Gastroesophageal sphincter (tissue), 4 donors: ENCODE measurements at regions not wholly inside any gene's neighbourhood (a gene's known extent, or its start where the extent isn't known, plus 50 kb on each side); places are given as distances from the start of the nearest gene placed in this dataset.

Source experiments
- ATAC-seq: fragments of 150-250 bp; one replicate; pipeline ENCODE4 v1.9.1; 2016; ENCODE audit warnings: mild to moderate bottlenecking, moderate library complexity
- H3K27ac ChIP-seq, 4 donors: fragments of 200-600 bp; sonication (generic) in 3 of 4; 1 replicate in 3 of 4; 2 replicates in 1 of 4; pipeline ENCODE4 v1.5.1; 2016 to 2019
- H3K27me3 ChIP-seq: fragments of 200-600 bp; sonication (generic); one replicate; pipeline ENCODE4 v1.5.1; 2019
- H3K36me3 ChIP-seq, 2 donors: fragments of 200-600 bp; sonication (generic); one replicate each; pipeline ENCODE4 v1.5.1; 2019; ENCODE audit warnings: control low read depth in 1 of 2
- H3K4me1 ChIP-seq, 3 donors: fragments of 200-600 bp; sonication (generic); 1 replicate in 2 of 3; 2 replicates in 1 of 3; pipeline ENCODE4 v1.5.1; 2016 to 2019; ENCODE audit warnings: control low read depth in 2 of 3
- H3K4me3 ChIP-seq, 2 donors: fragments of 200-600 bp; sonication (generic); one replicate each; pipeline ENCODE4 v1.5.1; 2019; ENCODE audit warnings: mild to moderate bottlenecking in 1 of 2, moderate library complexity in 1 of 2
- H3K9me3 ChIP-seq, 3 donors: fragments of 200-600 bp; sonication (generic); one replicate each; pipeline ENCODE4 v1.5.1; 2017 to 2019; ENCODE audit warnings: control low read depth in 2 of 3
- CTCF ChIP-seq, 4 experiments: fragments of 200-600 bp in 2 of 4; fragments of 450-650 bp in 2 of 4; sonication (generic) in 1 of 4; IDR thresholded peaks; one replicate each; pipeline ENCODE4 v1.5.1; 2017 to 2019; ENCODE audit warnings: antibody characterized with exemption in 4 of 4, mild to moderate bottlenecking in 2 of 4, moderate library complexity in 2 of 4
- EP300 ChIP-seq: sonication (generic); formaldehyde crosslinking; IDR thresholded peaks from one replicate; pipeline ENCODE4 v1.6.1; 2017; ENCODE audit warnings: antibody characterized with exemption, mild to moderate bottlenecking
- POLR2A ChIP-seq, 2 donors: fragments of 450-650 bp; IDR thresholded peaks; one replicate each; pipeline ENCODE4 v1.6.1; 2017; ENCODE audit warnings: antibody characterized with exemption in 2 of 2, mild to moderate bottlenecking in 2 of 2, moderate library complexity in 1 of 2
- POLR2AphosphoS5 ChIP-seq: sonication (generic); formaldehyde crosslinking; IDR thresholded peaks from one replicate; pipeline ENCODE4 v1.6.1; 2017; ENCODE audit warnings: antibody characterized with exemption
- WGBS, 2 donors: methylation state at CpG; one replicate each; pipeline ENCODE4 v1.1.5; 2018; ENCODE audit warnings: low coverage in 1 of 2; 5-methylcytosine and 5-hydroxymethylcytosine counted together

DNA sequence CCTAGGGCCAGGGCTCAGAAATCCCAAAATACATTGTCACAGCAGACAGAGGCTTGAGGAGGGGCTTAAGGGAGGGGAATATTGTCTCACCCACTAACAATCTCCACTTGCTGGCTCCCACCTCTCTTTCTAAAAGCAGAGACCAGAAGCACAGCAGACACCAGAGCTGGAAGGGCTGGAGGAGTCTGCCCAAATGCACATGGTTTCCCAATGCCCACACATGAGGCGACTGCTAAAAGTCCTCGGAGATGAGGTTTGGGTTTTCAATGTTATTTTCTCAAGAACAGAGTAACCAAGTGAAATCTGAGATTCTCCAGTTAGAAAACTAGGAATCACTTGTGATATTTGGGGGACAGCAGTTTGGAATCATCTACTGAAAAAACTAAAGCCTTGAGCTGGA, 325.6 kb upstream of the JARID2 start:
- Histone ChIP-seq H3K4me1 (peaks cover 0 to 25% (median 7%) of the 10 kb centered on the region in 3 donors), H3K27ac (peak overlapping the region in 2 of 4 donors; percentile 47 to 60), H3K9me3 (no peaks in the 10 kb centered on the region), H3K27me3 (no peaks in the 10 kb centered on the region), H3K4me3 (no peak overlapping the region), H3K36me3 (no peaks in the 10 kb centered on the region)
- TF ChIP-seq POLR2AphosphoS5 (no peak), CTCF (IDR thresholded peaks at IDR 0.05) (no peak), POLR2A (IDR thresholded peaks at IDR 0.05) (no peak), EP300 (no peak)
- ATAC-seq = no peak
- 96% methylated on average over 2 of the region's 2 CpGs; no CpG with 5 or more reads in 1 of the 2 donors for WGBS, 2 donors

GRCh38 chr6:14921170-14921569, 324.7 kb upstream of the JARID2 start:
- peak; percentile 78 for ATAC-seq

GRCh38 chr6:14921878-14922671, 323.8 kb upstream of the JARID2 start:
- H3K9me3 ChIP-seq = no peaks in the 10 kb centered on the region
- no peaks in the 10 kb centered on the region for H3K27me3 ChIP-seq
- H3K27ac ChIP-seq = peak overlapping the region in 3 of 4 donors; percentile 47 to 69 (median 60)
- no peak for TF ChIP-seq POLR2A (IDR thresholded peaks at IDR 0.05)
- TF ChIP-seq EP300 = no peak
- TF ChIP-seq CTCF (IDR thresholded peaks at IDR 0.05) = no peak
- TF ChIP-seq POLR2AphosphoS5 = no peak
- no peak overlapping the region for H3K4me3 ChIP-seq
- peak; percentile 52 for ATAC-seq
- no peaks in the 10 kb centered on the region for H3K36me3 ChIP-seq
- peaks cover 0 to 29% (median 7%) of the 10 kb centered on the region in 3 donors for H3K4me1 ChIP-seq
- WGBS, 2 donors = 69 to 77% methylated on average over 9 to 11 of the region's 15 CpGs

More at GRCh38 chr6:14921170-14921569, 324.7 kb upstream of the JARID2 start:
- no peaks in the 10 kb centered on the region for H3K9me3 ChIP-seq
- TF ChIP-seq POLR2AphosphoS5 = peak; percentile 32
- TF ChIP-seq EP300 = peak; percentile 17
- TF ChIP-seq POLR2A (IDR thresholded peaks at IDR 0.05) = no peak
- peak in 1 of 4 experiments; percentile 22 for TF ChIP-seq CTCF (IDR thresholded peaks at IDR 0.05)
- peak overlapping the region in 3 of 4 donors; percentile 47 to 69 (median 60) for H3K27ac ChIP-seq
- peak overlapping the region in 1 of 2 donors; percentile 5 for H3K4me3 ChIP-seq
- WGBS, 2 donors = 10 to 18% methylated on average over 2 to 10 of the region's 11 CpGs
- H3K27me3 ChIP-seq = no peaks in the 10 kb centered on the region
- H3K36me3 ChIP-seq = no peaks in the 10 kb centered on the region
- peaks cover 0 to 29% (median 7%) of the 10 kb centered on the region in 3 donors for H3K4me1 ChIP-seq

DNA sequence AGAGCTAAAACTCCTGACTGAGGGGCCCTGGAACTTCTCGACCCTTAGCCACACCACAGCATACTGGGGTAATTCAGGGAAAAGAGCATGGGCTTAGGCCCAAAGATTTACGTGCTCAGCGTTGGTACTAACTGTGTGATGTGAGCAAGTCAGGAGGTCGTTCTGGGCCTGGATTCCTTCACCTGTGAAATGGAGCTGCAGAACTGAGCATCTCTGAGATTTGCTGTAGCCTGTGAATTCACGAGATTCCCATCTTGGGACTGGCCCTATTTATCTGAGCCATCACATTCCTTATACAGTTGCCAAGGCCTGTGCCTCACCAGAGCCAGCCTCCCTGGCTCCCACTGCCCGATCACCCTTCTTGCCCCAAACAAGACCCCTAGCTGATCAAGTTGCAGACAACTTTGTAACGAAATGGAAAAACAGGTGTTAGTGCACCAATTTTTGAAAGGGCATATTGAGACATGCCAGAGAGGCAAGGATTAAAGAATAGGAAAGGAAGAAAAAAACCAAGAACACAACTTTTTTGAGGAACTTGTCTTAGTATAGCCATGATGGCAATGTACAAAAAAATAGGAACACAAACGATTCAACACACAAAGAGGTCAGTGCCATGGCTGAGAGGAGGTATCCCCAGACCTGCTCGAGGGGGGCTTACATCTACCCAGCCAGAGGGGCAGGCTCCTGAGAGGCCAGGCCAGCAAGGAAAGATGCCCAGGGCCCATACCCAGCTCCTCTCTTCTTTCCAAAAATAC, 323.0 kb upstream of the JARID2 start:
- TF ChIP-seq EP300 (no peak), POLR2A (IDR thresholded peaks at IDR 0.05) (no peak), CTCF (IDR thresholded peaks at IDR 0.05) (no peak), POLR2AphosphoS5 (no peak)
- Histone ChIP-seq H3K27me3 (no peaks in the 10 kb centered on the region), H3K27ac (peak overlapping the region in 3 of 4 donors; percentile 19 to 32 (median 27)), H3K9me3 (no peaks in the 10 kb centered on the region), H3K4me1 (peaks cover 0 to 29% (median 7%) of the 10 kb centered on the region in 3 donors), H3K36me3 (no peaks in the 10 kb centered on the region), H3K4me3 (no peak overlapping the region)
- no peak for ATAC-seq
- WGBS, 2 donors = 81 to 93% methylated on average over 6 to 9 of the region's 9 CpGs
